ENCODE measurements at regions not wholly inside any gene's neighbourhood (a gene's known extent, or its start where the extent isn't known, plus 50 kb on each side); places are given as distances from the start of the nearest gene placed in this dataset.

DNA sequence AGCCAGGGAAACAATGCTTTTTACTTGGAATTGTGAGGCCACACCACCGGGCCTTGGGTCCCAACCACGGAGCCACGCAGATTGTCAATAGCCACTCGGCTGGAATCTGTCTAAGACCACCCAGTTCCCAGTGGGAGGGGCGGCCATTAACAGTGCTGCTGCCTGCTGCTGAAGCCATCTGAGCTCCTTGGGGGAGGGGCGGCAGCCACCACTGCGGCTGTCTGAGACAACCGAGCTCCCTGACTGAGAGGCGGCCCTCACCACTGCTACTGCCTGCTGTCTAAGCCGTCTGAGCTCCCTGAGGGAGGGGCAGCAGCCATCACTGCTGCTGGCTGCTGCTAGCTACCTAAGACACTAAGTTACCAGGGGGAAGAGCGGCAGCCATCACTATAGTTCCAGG is 64.3 kb downstream of the DMRTA2 start:
- no peak for DNase-seq
- no peak overlapping the region for H3K4me3 ChIP-seq
- no peaks in the 10 kb centered on the region for H3K4me1 ChIP-seq (ENCODE audit: control insufficient read depth in 5 of 5, insufficient read depth in 5 of 5, low read length in 5 of 5)
- 75 to 85% methylated on average over 11 of the region's 11 CpGs for WGBS, 2 donors
- H3K27me3 ChIP-seq (ENCODE audit: control insufficient read depth in 3 of 3, insufficient read depth in 3 of 3, low read length in 2 of 3), result peaks cover 0 to 4% (median 0%) of the 10 kb centered on the region in 3 donors
- peaks cover 0 to 2% (median 0%) of the 10 kb centered on the region in 4 donors for H3K9me3 ChIP-seq (ENCODE audit: control insufficient read depth in 4 of 4, insufficient read depth in 3 of 4, low read length in 3 of 4)
- ATAC-seq (ENCODE audit: insufficient read depth, low FRiP score), result no peak
- no peak overlapping the region for H3K9ac ChIP-seq (ENCODE audit: insufficient read depth in 1 of 2, low read length in 2 of 2)
- TF ChIP-seq CTCF (IDR thresholded peaks at IDR 0.05; ENCODE audit: control extremely low read depth, extremely low read depth), result no peak
- no peaks in the 10 kb centered on the region for H3K36me3 ChIP-seq (ENCODE audit: control insufficient read depth in 4 of 4, insufficient read depth in 4 of 4, low read length in 4 of 4)
- no peak overlapping the region for H3K27ac ChIP-seq (ENCODE audit: low read depth in 1 of 2, low read length in 1 of 2)

DNA sequence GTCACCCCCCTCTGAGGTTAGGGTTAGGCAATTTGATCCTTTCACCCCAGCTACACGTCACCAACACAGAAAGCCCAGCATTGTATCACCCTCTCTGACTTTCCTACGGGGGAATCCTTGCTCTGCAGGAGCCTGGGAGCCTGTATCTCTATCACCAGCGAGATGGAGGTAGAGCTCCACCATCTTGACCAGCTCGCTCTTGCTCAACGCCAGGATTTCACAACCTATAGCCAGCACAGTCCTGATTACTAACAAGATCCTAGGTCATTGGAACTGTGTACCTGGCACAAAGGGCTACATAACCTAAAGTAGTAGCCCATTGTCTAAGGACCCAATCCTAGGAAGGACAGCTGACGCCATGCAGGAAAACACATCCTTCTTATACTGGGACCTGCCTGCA is 66.1 kb downstream of the DMRTA2 start:
- Histone ChIP-seq H3K4me1 (ENCODE audit: control insufficient read depth in 5 of 5, insufficient read depth in 5 of 5, low read length in 5 of 5) (no peaks in the 10 kb centered on the region), H3K9me3 (ENCODE audit: control insufficient read depth in 4 of 4, insufficient read depth in 3 of 4, low read length in 3 of 4) (peaks cover 0 to 2% (median 0%) of the 10 kb centered on the region in 4 donors), H3K4me3 (no peak overlapping the region), H3K36me3 (ENCODE audit: control insufficient read depth in 4 of 4, insufficient read depth in 4 of 4, low read length in 4 of 4) (no peaks in the 10 kb centered on the region), H3K27me3 (ENCODE audit: control insufficient read depth in 3 of 3, insufficient read depth in 3 of 3, low read length in 2 of 3) (peaks cover 0 to 4% (median 0%) of the 10 kb centered on the region in 3 donors), H3K9ac (ENCODE audit: insufficient read depth in 1 of 2, low read length in 2 of 2) (no peak overlapping the region), H3K27ac (ENCODE audit: low read depth in 1 of 2, low read length in 1 of 2) (no peak overlapping the region)
- 72 to 82% methylated on average over 6 of the region's 6 CpGs for WGBS, 2 donors
- no peak for TF ChIP-seq CTCF (IDR thresholded peaks at IDR 0.05; ENCODE audit: control extremely low read depth, extremely low read depth)
- ATAC-seq (ENCODE audit: insufficient read depth, low FRiP score), result no peak
- DNase-seq, result no peak

DNA sequence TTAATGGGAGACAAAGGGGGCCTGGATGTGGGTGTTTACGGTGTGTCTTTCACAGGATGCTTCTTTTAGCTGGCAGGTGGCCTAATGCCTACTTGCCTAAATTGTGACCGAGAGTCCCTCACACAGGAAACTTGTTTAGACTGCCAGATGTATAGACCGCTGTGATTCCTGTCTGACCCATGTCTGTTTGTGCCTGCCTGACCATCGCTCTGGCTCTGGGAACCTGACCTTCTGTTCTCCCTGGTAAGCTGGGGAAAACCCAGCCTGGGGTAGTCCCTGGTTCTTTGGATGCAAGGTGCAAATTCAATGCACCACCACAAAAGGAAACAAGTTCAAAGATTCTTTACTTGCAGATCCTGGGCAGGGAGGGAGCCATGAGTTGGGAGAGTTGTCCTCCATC is 68.4 kb downstream of the DMRTA2 start:
- peaks cover 0 to 4% (median 0%) of the 10 kb centered on the region in 3 donors for H3K27me3 ChIP-seq (ENCODE audit: control insufficient read depth in 3 of 3, insufficient read depth in 3 of 3, low read length in 2 of 3)

More for the DNA sequence above, 68.4 kb downstream of the DMRTA2 start:
- ATAC-seq (ENCODE audit: insufficient read depth, low FRiP score), result no peak
- no peak for DNase-seq
- WGBS, 2 donors, result 55 to 73% methylated on average over 4 of the region's 4 CpGs
- H3K9me3 ChIP-seq (ENCODE audit: control insufficient read depth in 4 of 4, insufficient read depth in 3 of 4, low read length in 3 of 4), result peaks cover 0 to 2% (median 0%) of the 10 kb centered on the region in 4 donors
- no peak overlapping the region for H3K27ac ChIP-seq (ENCODE audit: low read depth in 1 of 2, low read length in 1 of 2)
- no peak for TF ChIP-seq CTCF (IDR thresholded peaks at IDR 0.05; ENCODE audit: control extremely low read depth, extremely low read depth)
- H3K36me3 ChIP-seq (ENCODE audit: control insufficient read depth in 4 of 4, insufficient read depth in 4 of 4, low read length in 4 of 4), result no peaks in the 10 kb centered on the region
- no peak overlapping the region for H3K4me3 ChIP-seq
- H3K4me1 ChIP-seq (ENCODE audit: control insufficient read depth in 5 of 5, insufficient read depth in 5 of 5, low read length in 5 of 5), result no peaks in the 10 kb centered on the region
- no peak overlapping the region for H3K9ac ChIP-seq (ENCODE audit: insufficient read depth in 1 of 2, low read length in 2 of 2)
